HepG2 (cell line): ENCODE measurements at regions not wholly inside any gene's neighbourhood (a gene's known extent, or its start where the extent isn't known, plus 50 kb on each side); places are given as distances from the start of the nearest gene placed in this dataset.

ENCODE experiments used
- ATAC-seq: fragments of 200-7000 bp; cut with Tn5 transposase; 3 replicates; pipeline ENCODE4 v1.9.1; 2020; ENCODE audit warnings: mild to moderate bottlenecking, moderate library complexity
- BruUV-seq: library from RNA; stranded (reverse); fragments of 400-500 nt; replicated peaks from 2 replicates; lab custom pipeline; 2021; lab: Mats Ljungman, UMichigan
- CTCF ChIA-PET: fragments of 300-600 bp; formaldehyde crosslinking; extraction: SDS; loops from one replicate; lab custom pipeline; 2021; ENCODE audit warnings: low total read pairs, inconsistent platforms, low intra/inter-chr PET ratio; lab: Yijun Ruan, JAX
- POLR2A ChIA-PET: fragments of 350-600 bp; sonication (Branson Sonifier 250); formaldehyde crosslinking; loops from one replicate; lab custom pipeline; 2020; ENCODE audit warnings: antibody characterized with exemption, inconsistent platforms; lab: Yijun Ruan, JAX
- DNase-seq: peaks from one replicate; pipeline ENCODE4 v3.0.0-alpha.2; 2015; ENCODE audit warnings: low spot score
- FAIRE-seq: peaks from 3 replicates; lab custom pipeline; 2011; peaks lifted over from hg19 to GRCh38; lab: Jason Lieb, UNC
- H2AFZ ChIP-seq: one replicate; pipeline ENCODE4 v1.6.1; 2011; ENCODE audit warnings: low read length, inconsistent platforms
- H3K27ac ChIP-seq: fragments of 300-600 bp; 3 replicates; pipeline ENCODE4 v1.8.0; 2011; ENCODE audit warnings: mixed run types, mild to moderate bottlenecking, mixed read lengths, low read length, inconsistent platforms; ENCODE audit not compliant: insufficient read depth; ENCODE audit errors: extremely low read length
- H3K27me3 ChIP-seq, 2 experiments: fragments of 200-600 bp in 1 of 2; 2 replicates in 1 of 2; 3 replicates in 1 of 2; pipeline versions ENCODE4 v1.6.0 to v1.8.0; 2011; ENCODE audit warnings: low read length in 2 of 2, mild to moderate bottlenecking in 2 of 2, moderate library complexity in 2 of 2, inconsistent platforms in 1 of 2; ENCODE audit not compliant: insufficient read depth in 2 of 2, control insufficient read depth in 1 of 2
- H3K36me3 ChIP-seq, 2 experiments: fragments of 200-600 bp in 1 of 2; replicated peaks in 1 of 2; 2 replicates in 1 of 2; 3 replicates in 1 of 2; pipeline versions ENCODE4 v1.5.1 to v1.8.0; 2011; ENCODE audit warnings: low read length in 2 of 2, inconsistent platforms in 1 of 2; ENCODE audit not compliant: insufficient read depth in 2 of 2, control insufficient read depth in 1 of 2
- H3K4me1 ChIP-seq: 2 replicates; pipeline ENCODE4 v1.5.1; 2012; ENCODE audit warnings: low read length, inconsistent platforms; ENCODE audit not compliant: insufficient read depth
- H3K4me2 ChIP-seq: 2 replicates; pipeline ENCODE4 v1.6.0; 2011; ENCODE audit warnings: low read depth, low read length, inconsistent platforms
- H3K4me3 ChIP-seq, 3 experiments: fragments of 200-600 bp in 1 of 3; sonication (generic), shearing (Covaris generic) in 1 of 3; replicated peaks in 1 of 3; 2 replicates each; pipeline ENCODE4 v1.5.1; 2011 to 2016; ENCODE audit warnings: low read length in 3 of 3, inconsistent platforms in 2 of 3, low read depth in 2 of 3, mild to moderate bottlenecking in 2 of 3, control low read depth in 1 of 3, mixed read lengths in 1 of 3; ENCODE audit not compliant: insufficient read depth in 1 of 3
- H3K79me2 ChIP-seq: one replicate; pipeline ENCODE4 v1.6.1; 2011; ENCODE audit warnings: low read length, inconsistent platforms; ENCODE audit not compliant: insufficient read depth
- H3K9ac ChIP-seq: 2 replicates; pipeline ENCODE4 v1.6.0; 2011; ENCODE audit warnings: mild to moderate bottlenecking, low read depth, low read length, inconsistent platforms; ENCODE audit not compliant: insufficient read depth
- H3K9me3 ChIP-seq: 2 replicates; pipeline ENCODE4 v1.5.1; 2012; ENCODE audit warnings: mild to moderate bottlenecking, low read length
- H4K20me1 ChIP-seq: 2 replicates; pipeline ENCODE4 v1.6.0; 2011; ENCODE audit warnings: inconsistent platforms, mild to moderate bottlenecking, low read length, moderate library complexity; ENCODE audit not compliant: insufficient read depth
- AGO2 ChIP-seq: fragments of 200-400 bp; formaldehyde crosslinking; optimal IDR thresholded peaks from 2 replicates; pipeline ENCODE3; 2017; ENCODE audit warnings: mild to moderate bottlenecking, low read depth, low read length, moderate library complexity
- AKNA ChIP-seq: sonication (generic); formaldehyde crosslinking; IDR thresholded peaks from 2 replicates; pipeline ENCODE4 v1.4.0; 2020; ENCODE audit warnings: missing genetic modification reagents, borderline replicate concordance
- CHD2 ChIP-seq: IDR thresholded peaks from 2 replicates; pipeline ENCODE4 v1.6.1; 2011; ENCODE audit warnings: low read depth, low read length, improper control_type of control experiment
- GABPA ChIP-seq, 2 experiments: IDR thresholded peaks; 2 replicates each; pipeline ENCODE4 v1.6.1; 2011 to 2016; ENCODE audit warnings: low read depth in 2 of 2, low read length in 1 of 2, missing biosample characterization in 1 of 2, missing genetic modification characterization in 1 of 2
- GATA4 ChIP-seq: sonication (generic); IDR thresholded peaks from 2 replicates; pipeline ENCODE4 v1.6.1; 2016; ENCODE audit warnings: antibody characterized with exemption, low read depth, borderline replicate concordance
- HES4 ChIP-seq: sonication (generic); formaldehyde crosslinking; IDR thresholded peaks from 2 replicates; pipeline ENCODE4 v1.9.0; 2021; ENCODE audit warnings: mild to moderate bottlenecking, missing genetic modification reagents, borderline replicate concordance
- MXD4 ChIP-seq: IDR thresholded peaks from 2 replicates; pipeline ENCODE4 v1.6.1; 2016; ENCODE audit warnings: mild to moderate bottlenecking, missing biosample characterization, missing genetic modification reagents
- RBAK ChIP-seq: sonication (generic); formaldehyde crosslinking; IDR thresholded peaks from 2 replicates; pipeline ENCODE4 v1.5.1; 2020; ENCODE audit warnings: mild to moderate bottlenecking, missing genetic modification reagents
- SNAPC2 ChIP-seq: sonication (generic); formaldehyde crosslinking; IDR thresholded peaks from 2 replicates; pipeline ENCODE4 v1.8.1; 2022; ENCODE audit warnings: mild to moderate bottlenecking, missing genetic modification reagents
- TCF7 ChIP-seq: sonication (generic); IDR thresholded peaks from 2 replicates; pipeline ENCODE4 v1.6.1; 2016; ENCODE audit warnings: antibody characterized with exemption, low read depth
- ZIK1 ChIP-seq: sonication (generic); formaldehyde crosslinking; IDR thresholded peaks from 2 replicates; pipeline ENCODE4 v1.5.0; 2020; ENCODE audit warnings: mild to moderate bottlenecking, low read depth, missing genetic modification reagents, borderline replicate concordance
- ZNF281 ChIP-seq: sonication (generic); formaldehyde crosslinking; IDR thresholded peaks from 2 replicates; pipeline ENCODE4 v1.4.0; 2020; ENCODE audit warnings: missing genetic modification reagents, borderline replicate concordance
- ZNF44 ChIP-seq: sonication (generic); formaldehyde crosslinking; IDR thresholded peaks from 2 replicates; pipeline ENCODE4 v1.5.1; 2020; ENCODE audit warnings: mild to moderate bottlenecking, missing genetic modification reagents
- ZNF737 ChIP-seq: sonication (generic); formaldehyde crosslinking; IDR thresholded peaks from 2 replicates; pipeline ENCODE4 v1.5.0; 2020; ENCODE audit warnings: missing genetic modification reagents, mild to moderate bottlenecking, borderline replicate concordance
- ZNF761 ChIP-seq: sonication (generic); formaldehyde crosslinking; conservative IDR thresholded peaks from 2 replicates; pipeline ENCODE4 v1.4.0; 2020; ENCODE audit warnings: mild to moderate bottlenecking, missing genetic modification reagents
- WGBS: methylation state at CpG from one replicate; pipeline ENCODE4 v1.1.6; 2017; ENCODE audit warnings: low lambda C conversion rate; 5-methylcytosine and 5-hydroxymethylcytosine counted together
- in situ Hi-C: cut with HindIII; loops from 2 replicates; pipeline ENCODE4 v1.10.0; 2017; ENCODE audit warnings: low pct_unique_long_range_greater_than_20kb; ENCODE audit not compliant: extremely low pct_ligation_motif_present
- intact Hi-C: fragments of 100-400 bp; cut with micrococcal nuclease; formaldehyde crosslinking; loops from one replicate; pipeline ENCODE4 v1.10.0; 2022; ENCODE audit not compliant: unreplicated experiment

GRCh38 chr2:34534761-34535160 lies 935.7 kb upstream of the FAM98A start:
- TF ChIP-seq ZNF281 (CRISPR knock-in tag) (no peak), GATA4 (no peak), TCF7 (no peak), SNAPC2 (CRISPR knock-in tag) (no peak), AKNA (CRISPR knock-in tag) (no peak), ZNF761 (no peak), ZIK1 (CRISPR knock-in tag) (no peak), CHD2 (no peak), RBAK (CRISPR knock-in tag) (no peak), HES4 (CRISPR knock-in tag) (no peak), ZNF44 (no peak), MXD4 (CRISPR knock-in tag) (no peak), GABPA (IDR thresholded peaks at IDR 0.05; ENCODE audit: low read depth, low read length) (no peak), GABPA (CRISPR knock-in tag; IDR thresholded peaks at IDR 0.05; ENCODE audit: low read depth) (no peak), ZNF737 (CRISPR knock-in tag) (no peak), AGO2 (no peak)
- TF ChIP-seq, all 625 proteins: peak for 0
- Histone ChIP-seq H3K27ac (no peak overlapping the region), H3K4me2 (no peak overlapping the region), H3K36me3 (no peaks in the 10 kb centered on the region), H3K79me2 (no peaks in the 10 kb centered on the region), H3K4me3 (no peak overlapping the region), H3K9me3 (peaks cover 48% of the 10 kb centered on the region), H3K9ac (no peak overlapping the region), H3K27me3 (no peaks in the 10 kb centered on the region), H2AFZ (no peak overlapping the region), H4K20me1 (no peaks in the 10 kb centered on the region), H3K4me1 (no peaks in the 10 kb centered on the region)
- intact Hi-C loops: no loop called here
- ChIA-PET POLR2A (no interaction called here), CTCF (no interaction called here)
- FAIRE-seq (no peak), DNase-seq (no peak), ATAC-seq (no peak)
- no TSS peak for BruUV-seq
- in situ Hi-C loops: no loop called here
- WGBS: 1% methylated on average over 3 of the region's 3 CpGs
